ENCODE measurements at regions not wholly inside any gene's neighbourhood (a gene's known extent, or its start where the extent isn't known, plus 50 kb on each side); places are given as distances from the start of the nearest gene placed in this dataset.
"Not testable (repeated sequence)": the region's sequence is repeated elsewhere in the genome, so short reads cannot be mapped to it uniquely, and the experiment has no call there.

GRCh38 chr16:59971264-59971663 is 1237.1 kb upstream of the GOT2 start:
- no peak for DNase-seq (ENCODE audit: low read depth)
- TF ChIP-seq CTCF (IDR thresholded peaks at IDR 0.05; ENCODE audit: control insufficient read depth, extremely low read depth, insufficient read depth) = no peak
- H3K4me3 ChIP-seq (ENCODE audit: low read depth, low read length) = no peak overlapping the region

GRCh38 chr16:59964232-59964924 is 1230.3 kb upstream of the GOT2 start:
- no peak for DNase-seq (ENCODE audit: low read depth)
- TF ChIP-seq CTCF (IDR thresholded peaks at IDR 0.05; ENCODE audit: control insufficient read depth, extremely low read depth, insufficient read depth) = no peak
- H3K4me3 ChIP-seq (ENCODE audit: low read depth, low read length) = no peak overlapping the region

GRCh38 chr16:59959311-59959710 is 1225.2 kb upstream of the GOT2 start:
- no peak overlapping the region for H3K4me3 ChIP-seq (ENCODE audit: low read depth, low read length)
- TF ChIP-seq CTCF (IDR thresholded peaks at IDR 0.05; ENCODE audit: control insufficient read depth, extremely low read depth, insufficient read depth) = no peak
- DNase-seq (ENCODE audit: low read depth) = no peak

GRCh38 chr16:59950431-59950830 is 1216.3 kb upstream of the GOT2 start:
- H3K4me3 ChIP-seq (ENCODE audit: low read depth, low read length) = no peak overlapping the region
- TF ChIP-seq CTCF (IDR thresholded peaks at IDR 0.05; ENCODE audit: control insufficient read depth, extremely low read depth, insufficient read depth) = no peak
- no peak for DNase-seq (ENCODE audit: low read depth)

GRCh38 chr16:59944041-59944440 is 1209.9 kb upstream of the GOT2 start:
- not testable (repeated sequence) for H3K4me3 ChIP-seq (ENCODE audit: low read depth, low read length); DNase-seq (ENCODE audit: low read depth)

- no peak for DNase-seq (ENCODE audit: low read depth)
- TF ChIP-seq CTCF (IDR thresholded peaks at IDR 0.05; ENCODE audit: control insufficient read depth, extremely low read depth, insufficient read depth) = no peak
- no peak overlapping the region for H3K4me3 ChIP-seq (ENCODE audit: low read depth, low read length)
Observed at GRCh38 chr16:59941594-59941993, 1207.5 kb upstream of the GOT2 start.

- no peak for TF ChIP-seq CTCF (IDR thresholded peaks at IDR 0.05; ENCODE audit: control insufficient read depth, extremely low read depth, insufficient read depth)
- H3K4me3 ChIP-seq (ENCODE audit: low read depth, low read length) = no peak overlapping the region
- DNase-seq (ENCODE audit: low read depth) = no peak
Observed at GRCh38 chr16:59920054-59920453, 1185.9 kb upstream of the GOT2 start.

Measured in LNCaP clone FGC (cell line).